CD4-positive, CD25-positive, alpha-beta regulatory T cell (primary cell): ENCODE measurements at regions not wholly inside any gene's neighbourhood (a gene's known extent, or its start where the extent isn't known, plus 50 kb on each side); places are given as distances from the start of the nearest gene placed in this dataset.

ENCODE experiments used
- ATAC-seq, 2 donors: fragments of 150-1000 bp; cut with Tn5 transposase; one replicate each; pipeline ENCODE4 v1.10.0; 2021; ENCODE audit warnings: low read depth in 2 of 2, moderate number of reproducible peaks in 2 of 2, moderate library complexity in 1 of 2
- DNase-seq, 3 donors: peaks; one replicate each; pipeline versions ENCODE4 v3.0.0 to v3.0.0-alpha.2; 2012 to 2022; ENCODE audit warnings: mixed read lengths in 1 of 3
- H3K27ac ChIP-seq: one replicate; pipeline ENCODE4 v1.7.0; 2013; ENCODE audit warnings: mild to moderate bottlenecking, low read length; ENCODE audit not compliant: insufficient read depth, poor library complexity, severe bottlenecking
- H3K27me3 ChIP-seq: one replicate; pipeline ENCODE4 v1.7.0; 2013; ENCODE audit warnings: low read length; ENCODE audit not compliant: control insufficient read depth, insufficient read depth
- H3K36me3 ChIP-seq: one replicate; pipeline ENCODE4 v1.7.0; 2013; ENCODE audit warnings: mild to moderate bottlenecking, low read length, moderate library complexity; ENCODE audit not compliant: control insufficient read depth, insufficient read depth
- H3K4me1 ChIP-seq: 2 replicates; pipeline ENCODE4 v1.7.0; 2013; ENCODE audit warnings: mild to moderate bottlenecking, low read length; ENCODE audit not compliant: insufficient read depth, control insufficient read depth, poor library complexity, severe bottlenecking
- H3K4me3 ChIP-seq: one replicate; pipeline ENCODE4 v1.7.0; 2013; ENCODE audit warnings: low read depth, mild to moderate bottlenecking, low read length, moderate library complexity
- H3K9me3 ChIP-seq, 2 experiments: 1 replicate in 1 of 2; 2 replicates in 1 of 2; pipeline ENCODE4 v1.7.0; 2013; ENCODE audit warnings: low read length in 2 of 2, mild to moderate bottlenecking in 1 of 2, moderate library complexity in 1 of 2; ENCODE audit not compliant: control insufficient read depth in 2 of 2
- H3K27ac Mint-ChIP-seq, 3 donors: one replicate each; pipeline ENCODE4 v1.8.0; 2020 to 2022; ENCODE audit warnings: mild to moderate bottlenecking in 3 of 3, mixed read lengths in 3 of 3, moderate library complexity in 2 of 3
- H3K27me3 Mint-ChIP-seq: one replicate; pipeline ENCODE4 v1.8.0; 2022; ENCODE audit warnings: mild to moderate bottlenecking, mixed read lengths
- H3K36me3 Mint-ChIP-seq: one replicate; pipeline ENCODE4 v1.8.0; 2020; ENCODE audit warnings: mixed read lengths
- H3K4me1 Mint-ChIP-seq, 4 donors: one replicate each; pipeline ENCODE4 v1.8.0; 2020 to 2022; ENCODE audit warnings: mixed read lengths in 4 of 4, mild to moderate bottlenecking in 1 of 4
- H3K4me3 Mint-ChIP-seq, 4 donors: one replicate each; pipeline ENCODE4 v1.8.0; 2020 to 2022; ENCODE audit warnings: mild to moderate bottlenecking in 4 of 4, mixed read lengths in 4 of 4, moderate library complexity in 3 of 4
- H3K9me3 Mint-ChIP-seq, 7 donors: one replicate each; pipeline ENCODE4 v1.8.0; 2020 to 2022; ENCODE audit warnings: mixed read lengths in 7 of 7, mild to moderate bottlenecking in 3 of 7, moderate library complexity in 2 of 7

- ATAC-seq (no peak), DNase-seq (no peak)
- Mint-ChIP-seq H3K9me3 (peaks cover 0 to 15% (median 4%) of the 10 kb centered on the region in 7 donors), H3K4me1 (no peaks in the 10 kb centered on the region), H3K36me3 (no peaks in the 10 kb centered on the region), H3K27me3 (no peaks in the 10 kb centered on the region), H3K27ac (no peak overlapping the region), H3K4me3 (no peak overlapping the region)
- Histone ChIP-seq H3K27me3 (no peaks in the 10 kb centered on the region), H3K9me3 (no peaks in the 10 kb centered on the region), H3K36me3 (no peaks in the 10 kb centered on the region), H3K4me3 (no peak overlapping the region), H3K4me1 (no peaks in the 10 kb centered on the region), H3K27ac (no peak overlapping the region)
Observed at GRCh38 chr1:216833509-216833908, 110.3 kb upstream of the ESRRG start.

GRCh38 chr1:216832192-216832591, 109.0 kb upstream of the ESRRG start:
- no peak for ATAC-seq
- H3K36me3 Mint-ChIP-seq: no peaks in the 10 kb centered on the region
- Histone ChIP-seq H3K9me3 (no peaks in the 10 kb centered on the region), H3K27me3 (no peaks in the 10 kb centered on the region), H3K4me1 (no peaks in the 10 kb centered on the region), H3K27ac (no peak overlapping the region), H3K4me3 (no peak overlapping the region), H3K36me3 (no peaks in the 10 kb centered on the region)
- no peak overlapping the region for H3K4me3 Mint-ChIP-seq
- DNase-seq: no peak
- H3K27me3 Mint-ChIP-seq: no peaks in the 10 kb centered on the region
- no peak overlapping the region for H3K27ac Mint-ChIP-seq
- no peaks in the 10 kb centered on the region for H3K4me1 Mint-ChIP-seq
- peaks cover 0 to 19% (median 2%) of the 10 kb centered on the region in 7 donors for H3K9me3 Mint-ChIP-seq

DNA sequence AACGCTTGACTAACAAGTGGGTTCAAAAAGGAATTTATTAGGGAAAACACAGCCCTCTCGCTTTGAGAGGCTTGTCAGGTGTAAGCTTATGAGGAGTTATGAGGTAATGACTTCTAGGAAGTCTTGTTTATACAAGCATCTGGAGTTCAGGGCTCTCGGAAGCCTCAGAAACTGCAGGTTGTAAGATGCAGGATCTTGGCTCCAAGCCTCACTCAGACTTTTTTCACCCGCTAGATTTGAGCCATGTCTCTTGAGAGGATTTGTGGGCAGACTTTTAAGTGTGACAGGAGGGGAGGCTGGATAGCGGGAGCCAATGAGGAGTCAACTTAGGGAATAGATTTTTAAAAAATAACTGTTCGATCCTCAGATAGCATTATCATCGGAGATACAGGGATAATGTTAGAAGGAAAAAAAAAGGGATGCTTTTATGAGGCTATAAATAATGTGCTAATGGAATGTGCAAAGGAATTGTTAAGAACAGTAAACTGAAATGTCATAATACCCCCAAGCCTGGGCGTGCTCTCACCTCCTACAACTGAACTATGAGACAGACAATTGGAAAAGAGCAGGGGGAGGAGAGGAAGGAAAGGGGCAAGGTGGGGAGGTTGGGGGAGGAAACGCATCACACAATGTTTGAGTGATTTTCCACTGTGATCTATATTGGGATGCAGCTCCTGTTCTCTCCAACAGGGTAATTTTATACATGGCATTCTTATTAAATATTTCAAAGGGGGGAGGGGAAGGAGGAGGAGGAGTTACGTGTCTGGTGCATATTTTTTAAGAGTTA, 107.4 kb upstream of the ESRRG start:
- Histone ChIP-seq H3K9me3 (no peaks in the 10 kb centered on the region), H3K4me3 (no peak overlapping the region), H3K36me3 (no peaks in the 10 kb centered on the region), H3K4me1 (no peaks in the 10 kb centered on the region), H3K27ac (no peak overlapping the region), H3K27me3 (no peaks in the 10 kb centered on the region)
- Mint-ChIP-seq H3K4me1 (no peaks in the 10 kb centered on the region), H3K4me3 (no peak overlapping the region), H3K9me3 (peaks cover 0 to 15% (median 2%) of the 10 kb centered on the region in 7 donors), H3K27me3 (no peaks in the 10 kb centered on the region), H3K27ac (no peak overlapping the region), H3K36me3 (no peaks in the 10 kb centered on the region)
- DNase-seq (no peak), ATAC-seq (no peak)

DNA sequence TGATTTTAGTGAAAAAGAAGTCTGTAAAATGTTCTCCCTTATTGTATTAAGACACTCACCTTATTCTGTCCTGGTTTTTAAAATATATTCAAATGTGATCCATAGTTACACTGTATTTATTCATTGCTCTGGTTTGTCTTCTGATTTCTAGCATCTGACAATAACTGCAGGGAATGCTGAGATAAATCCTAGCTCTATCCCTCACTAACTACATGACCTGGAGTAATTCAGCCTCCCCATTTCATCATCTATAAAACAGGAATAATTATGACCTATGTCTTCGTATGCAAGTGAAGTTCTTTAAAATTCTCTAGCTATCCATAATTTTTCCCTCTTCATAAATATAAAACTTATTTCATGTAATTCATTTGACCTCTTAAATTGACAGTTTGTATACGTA, 104.0 kb upstream of the ESRRG start:
- ATAC-seq (no peak), DNase-seq (no peak)
- H3K4me1 Mint-ChIP-seq: no peaks in the 10 kb centered on the region
- H3K4me1 ChIP-seq: no peaks in the 10 kb centered on the region
- no peak overlapping the region for H3K27ac ChIP-seq
- H3K27me3 Mint-ChIP-seq: no peaks in the 10 kb centered on the region
- no peak overlapping the region for H3K27ac Mint-ChIP-seq
- no peaks in the 10 kb centered on the region for H3K9me3 ChIP-seq
- H3K9me3 Mint-ChIP-seq: peaks cover 0 to 16% (median 2%) of the 10 kb centered on the region in 7 donors
- H3K36me3 Mint-ChIP-seq: no peaks in the 10 kb centered on the region
- no peak overlapping the region for H3K4me3 Mint-ChIP-seq
- H3K36me3 ChIP-seq: no peaks in the 10 kb centered on the region
- no peak overlapping the region for H3K4me3 ChIP-seq
- H3K27me3 ChIP-seq: no peaks in the 10 kb centered on the region

DNA sequence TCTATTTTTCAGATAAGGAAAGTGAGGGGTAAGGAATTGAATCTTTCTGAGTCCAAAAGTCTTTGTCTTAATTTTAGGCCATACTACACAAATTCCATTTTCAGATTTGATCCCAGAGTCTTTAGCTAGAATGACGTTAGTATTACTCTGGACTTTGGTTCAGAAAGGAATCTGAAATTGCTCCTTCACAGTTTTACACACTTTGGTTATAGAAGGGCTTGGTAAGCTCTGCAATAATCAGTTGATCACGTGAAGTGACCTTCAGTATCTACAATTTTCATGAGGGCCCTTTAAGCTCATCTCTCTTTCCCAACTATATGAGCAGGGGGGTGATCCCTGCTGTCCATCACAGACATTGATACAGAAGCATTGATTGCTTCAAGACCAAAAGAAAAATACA, 103.4 kb upstream of the ESRRG start:
- Histone ChIP-seq H3K9me3 (no peaks in the 10 kb centered on the region), H3K27me3 (no peaks in the 10 kb centered on the region), H3K4me3 (no peak overlapping the region), H3K27ac (no peak overlapping the region), H3K4me1 (no peaks in the 10 kb centered on the region), H3K36me3 (no peaks in the 10 kb centered on the region)
- Mint-ChIP-seq H3K36me3 (no peaks in the 10 kb centered on the region), H3K27me3 (no peaks in the 10 kb centered on the region), H3K4me3 (no peak overlapping the region), H3K27ac (no peak overlapping the region), H3K9me3 (peaks cover 0 to 16% (median 2%) of the 10 kb centered on the region in 7 donors), H3K4me1 (no peaks in the 10 kb centered on the region)
- no peak for ATAC-seq
- DNase-seq: no peak

DNA sequence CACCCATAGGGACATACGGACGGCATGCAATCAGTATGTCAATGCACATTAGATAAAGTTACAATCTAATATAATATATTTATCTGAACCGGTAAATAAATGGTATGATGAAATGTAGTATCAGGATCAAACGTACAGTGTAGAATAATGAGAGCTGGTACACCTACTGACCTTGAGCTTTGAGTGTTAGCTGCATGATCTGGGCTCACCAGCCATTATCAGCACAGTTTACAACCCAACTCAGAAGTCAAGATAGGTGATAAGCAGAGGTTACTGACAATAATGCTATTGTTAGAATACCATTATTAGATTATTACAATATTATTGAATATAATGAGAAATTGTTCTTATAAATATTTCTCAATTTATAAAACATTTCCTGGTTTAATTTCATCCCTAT, 103.0 kb upstream of the ESRRG start:
- H3K36me3 ChIP-seq: no peaks in the 10 kb centered on the region
- Mint-ChIP-seq H3K9me3 (peaks cover 0 to 16% (median 1%) of the 10 kb centered on the region in 7 donors), H3K4me1 (no peaks in the 10 kb centered on the region), H3K27me3 (no peaks in the 10 kb centered on the region), H3K27ac (no peak overlapping the region), H3K4me3 (no peak overlapping the region), H3K36me3 (no peaks in the 10 kb centered on the region)
- H3K4me3 ChIP-seq: no peak overlapping the region
- H3K27me3 ChIP-seq: no peaks in the 10 kb centered on the region
- H3K27ac ChIP-seq: no peak overlapping the region
- no peaks in the 10 kb centered on the region for H3K4me1 ChIP-seq
- ATAC-seq (no peak), DNase-seq (no peak)
- no peaks in the 10 kb centered on the region for H3K9me3 ChIP-seq

- Mint-ChIP-seq H3K27ac (no peak overlapping the region), H3K27me3 (no peaks in the 10 kb centered on the region), H3K9me3 (peaks cover 0 to 16% (median 0%) of the 10 kb centered on the region in 7 donors), H3K4me3 (no peak overlapping the region), H3K36me3 (no peaks in the 10 kb centered on the region), H3K4me1 (no peaks in the 10 kb centered on the region)
- no peak for DNase-seq
- Histone ChIP-seq H3K9me3 (no peaks in the 10 kb centered on the region), H3K27ac (no peak overlapping the region), H3K4me3 (no peak overlapping the region), H3K27me3 (no peaks in the 10 kb centered on the region), H3K4me1 (no peaks in the 10 kb centered on the region), H3K36me3 (no peaks in the 10 kb centered on the region)
- ATAC-seq: no peak
Observed at GRCh38 chr1:216825557-216825956, 102.3 kb upstream of the ESRRG start.

DNA sequence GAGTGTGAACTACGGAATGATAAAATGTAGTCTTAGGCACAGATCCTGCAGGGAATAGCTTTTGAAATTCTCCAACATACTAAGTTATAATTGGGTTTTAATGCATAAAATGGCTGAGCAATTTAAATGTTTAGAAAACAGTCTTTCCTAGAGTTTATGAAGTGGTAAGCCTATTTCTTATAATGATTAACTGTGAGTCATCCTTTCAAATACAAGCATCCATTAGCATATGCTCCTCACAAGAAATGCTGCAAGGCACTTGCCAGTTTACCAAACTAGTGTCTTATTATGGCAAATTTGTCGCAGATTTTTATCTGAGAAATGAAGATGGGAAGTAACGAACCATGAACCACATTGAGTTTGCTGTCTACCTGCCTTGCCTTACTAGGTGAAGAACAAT, 101.3 kb upstream of the ESRRG start:
- Mint-ChIP-seq H3K27me3 (no peaks in the 10 kb centered on the region), H3K36me3 (no peaks in the 10 kb centered on the region), H3K27ac (no peak overlapping the region), H3K4me1 (no peaks in the 10 kb centered on the region), H3K4me3 (no peak overlapping the region), H3K9me3 (peaks cover 0 to 21% (median 3%) of the 10 kb centered on the region in 7 donors)
- Histone ChIP-seq H3K27ac (no peak overlapping the region), H3K9me3 (no peaks in the 10 kb centered on the region), H3K36me3 (no peaks in the 10 kb centered on the region), H3K27me3 (no peaks in the 10 kb centered on the region), H3K4me3 (no peak overlapping the region), H3K4me1 (no peaks in the 10 kb centered on the region)
- no peak for ATAC-seq
- DNase-seq: no peak
